ENCODE measurements at regions not wholly inside any gene's neighbourhood (a gene's known extent, or its start where the extent isn't known, plus 50 kb on each side); places are given as distances from the start of the nearest gene placed in this dataset.

DNA sequence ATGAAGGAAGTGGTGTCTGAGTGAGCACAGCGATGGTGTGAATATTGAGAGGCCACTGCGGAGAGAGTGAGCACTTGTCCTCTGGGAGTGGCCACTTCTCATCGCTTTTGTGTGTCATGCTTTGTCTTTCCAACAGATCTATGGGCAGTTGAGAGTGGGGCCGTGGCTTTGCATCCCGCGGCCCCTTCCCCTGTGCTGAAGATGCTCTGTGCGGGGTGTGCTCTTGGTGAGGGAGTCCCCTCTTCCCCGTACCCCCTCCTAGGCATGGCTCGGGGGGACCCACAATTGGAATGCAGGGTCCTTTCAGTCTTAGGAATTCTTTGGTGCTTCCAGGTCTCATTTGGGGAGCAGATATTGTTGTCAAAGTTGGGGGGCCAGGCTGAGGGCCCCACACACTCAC lies 197.3 kb upstream of the WSCD1 start:
- no peaks in the 10 kb centered on the region for H4K20me1 ChIP-seq (ENCODE audit: control insufficient read depth, extremely low read depth, insufficient read depth, low read length)
- H3K27ac ChIP-seq (ENCODE audit: control insufficient read depth, insufficient read depth, low read length), result no peak overlapping the region
- H3K4me3 ChIP-seq (ENCODE audit: control insufficient read depth in 2 of 3, extremely low read depth in 1 of 3, insufficient read depth in 2 of 3, low read depth in 1 of 3, low read length in 3 of 3), result no peak overlapping the region
- H3K9me3 ChIP-seq (ENCODE audit: control insufficient read depth, low read depth, low read length), result no peaks in the 10 kb centered on the region
- no peak overlapping the region for H2AFZ ChIP-seq (ENCODE audit: control insufficient read depth, low read length)
- no peaks in the 10 kb centered on the region for H3K4me1 ChIP-seq (ENCODE audit: control insufficient read depth, extremely low read depth, insufficient read depth, low read length)
- TF ChIP-seq EZH2 (IDR thresholded peaks at IDR 0.05; ENCODE audit: low read length), result no peak
- TF ChIP-seq, protein P1, sequence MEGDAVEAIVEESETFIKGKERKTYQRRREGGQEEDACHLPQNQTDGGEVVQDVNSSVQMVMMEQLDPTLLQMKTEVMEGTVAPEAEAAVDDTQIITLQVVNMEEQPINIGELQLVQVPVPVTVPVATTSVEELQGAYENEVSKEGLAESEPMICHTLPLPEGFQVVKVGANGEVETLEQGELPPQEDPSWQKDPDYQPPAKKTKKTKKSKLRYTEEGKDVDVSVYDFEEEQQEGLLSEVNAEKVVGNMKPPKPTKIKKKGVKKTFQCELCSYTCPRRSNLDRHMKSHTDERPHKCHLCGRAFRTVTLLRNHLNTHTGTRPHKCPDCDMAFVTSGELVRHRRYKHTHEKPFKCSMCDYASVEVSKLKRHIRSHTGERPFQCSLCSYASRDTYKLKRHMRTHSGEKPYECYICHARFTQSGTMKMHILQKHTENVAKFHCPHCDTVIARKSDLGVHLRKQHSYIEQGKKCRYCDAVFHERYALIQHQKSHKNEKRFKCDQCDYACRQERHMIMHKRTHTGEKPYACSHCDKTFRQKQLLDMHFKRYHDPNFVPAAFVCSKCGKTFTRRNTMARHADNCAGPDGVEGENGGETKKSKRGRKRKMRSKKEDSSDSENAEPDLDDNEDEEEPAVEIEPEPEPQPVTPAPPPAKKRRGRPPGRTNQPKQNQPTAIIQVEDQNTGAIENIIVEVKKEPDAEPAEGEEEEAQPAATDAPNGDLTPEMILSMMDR (optimal IDR thresholded peaks at IDR 0.05 in 1 of 3, IDR thresholded peaks at IDR 0.05 in 1 of 3, conservative IDR thresholded peaks at IDR 0.05 in 1 of 3; ENCODE audit: extremely low read depth in 1 of 3, insufficient read depth in 2 of 3, low read length in 3 of 3), result no peak
- H3K79me2 ChIP-seq (ENCODE audit: control insufficient read depth, insufficient read depth, low read length), result no peaks in the 10 kb centered on the region
- H3K9me1 ChIP-seq (ENCODE audit: control insufficient read depth, extremely low read depth, insufficient read depth, low read length), result no peaks in the 10 kb centered on the region
- FAIRE-seq, result no peak
- no peak overlapping the region for H3K4me2 ChIP-seq (ENCODE audit: control insufficient read depth, extremely low read depth, insufficient read depth, low read depth, low read length)
- dilution Hi-C loops (cut with MboI; ENCODE audit: extremely low pct_ligation_motif_present, low sequenced_read_pairs), result no loop called here
- no peak for DNase-seq (ENCODE audit: low read depth, low spot score)
- H3K27me3 ChIP-seq (ENCODE audit: control insufficient read depth, extremely low read depth, insufficient read depth, low read length), result peaks cover 4% of the 10 kb centered on the region
- no peak overlapping the region for H3K9ac ChIP-seq (ENCODE audit: control insufficient read depth, extremely low read depth, insufficient read depth, low read length)
- H3K36me3 ChIP-seq (ENCODE audit: control insufficient read depth in 2 of 2, extremely low read depth in 1 of 2, insufficient read depth in 2 of 2, low read length in 2 of 2), result no peaks in the 10 kb centered on the region

DNA sequence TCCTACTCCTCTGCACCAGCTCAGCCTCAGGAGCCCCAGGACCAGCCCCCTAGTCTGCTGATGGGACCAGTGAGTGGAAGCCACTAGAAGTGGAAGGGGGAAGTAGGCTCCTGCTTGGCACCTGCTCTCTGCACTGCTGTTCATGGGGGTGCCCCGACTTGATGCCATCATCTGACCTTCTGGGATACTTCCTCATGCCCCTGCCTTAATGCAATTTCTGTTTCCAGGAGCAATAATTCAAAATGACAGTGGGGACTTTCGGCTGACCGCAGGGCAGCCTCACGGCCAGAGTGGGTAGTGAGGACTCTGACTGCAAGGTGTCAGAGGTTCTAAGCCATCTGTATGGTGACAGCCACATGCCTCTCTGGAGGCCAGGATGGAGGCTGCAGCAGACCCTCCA lies 196.4 kb upstream of the WSCD1 start:
- FAIRE-seq, result no peak
- Histone ChIP-seq H3K27ac (ENCODE audit: control insufficient read depth, insufficient read depth, low read length) (no peak overlapping the region), H3K79me2 (ENCODE audit: control insufficient read depth, insufficient read depth, low read length) (no peaks in the 10 kb centered on the region), H3K4me1 (ENCODE audit: control insufficient read depth, extremely low read depth, insufficient read depth, low read length) (no peaks in the 10 kb centered on the region), H3K27me3 (ENCODE audit: control insufficient read depth, extremely low read depth, insufficient read depth, low read length) (peaks cover 4% of the 10 kb centered on the region), H3K9ac (ENCODE audit: control insufficient read depth, extremely low read depth, insufficient read depth, low read length) (no peak overlapping the region), H3K9me3 (ENCODE audit: control insufficient read depth, low read depth, low read length) (no peaks in the 10 kb centered on the region), H4K20me1 (ENCODE audit: control insufficient read depth, extremely low read depth, insufficient read depth, low read length) (no peaks in the 10 kb centered on the region), H2AFZ (ENCODE audit: control insufficient read depth, low read length) (no peak overlapping the region), H3K4me2 (ENCODE audit: control insufficient read depth, extremely low read depth, insufficient read depth, low read depth, low read length) (no peak overlapping the region), H3K36me3 (ENCODE audit: control insufficient read depth in 2 of 2, extremely low read depth in 1 of 2, insufficient read depth in 2 of 2, low read length in 2 of 2) (no peaks in the 10 kb centered on the region), H3K9me1 (ENCODE audit: control insufficient read depth, extremely low read depth, insufficient read depth, low read length) (no peaks in the 10 kb centered on the region), H3K4me3 (ENCODE audit: control insufficient read depth in 2 of 3, extremely low read depth in 1 of 3, insufficient read depth in 2 of 3, low read depth in 1 of 3, low read length in 3 of 3) (no peak overlapping the region)
- dilution Hi-C loops (cut with MboI; ENCODE audit: extremely low pct_ligation_motif_present, low sequenced_read_pairs), result no loop called here
- no peak for DNase-seq (ENCODE audit: low read depth, low spot score)
- no peak for TF ChIP-seq EZH2 (IDR thresholded peaks at IDR 0.05; ENCODE audit: low read length)
- TF ChIP-seq, protein P1 (optimal IDR thresholded peaks at IDR 0.05 in 1 of 3, IDR thresholded peaks at IDR 0.05 in 1 of 3, conservative IDR thresholded peaks at IDR 0.05 in 1 of 3; ENCODE audit: extremely low read depth in 1 of 3, insufficient read depth in 2 of 3, low read length in 3 of 3), result no peak

Data from keratinocyte (primary cell).